ENCODE measurements at regions not wholly inside any gene's neighbourhood (a gene's known extent, or its start where the extent isn't known, plus 50 kb on each side); places are given as distances from the start of the nearest gene placed in this dataset.

GRCh38 chr13:87042946-87043345 is 628.2 kb upstream of the SLITRK5 start (continued):
- no peak for TF ChIP-seq SOX15 (CRISPR knock-in tag; IDR thresholded peaks at IDR 0.05)
- TF ChIP-seq GRHL2 (CRISPR knock-in tag; IDR thresholded peaks at IDR 0.05; ENCODE audit: insufficient replicate concordance, severe bottlenecking), result no peak
- no peak for TF ChIP-seq ZNF281 (CRISPR knock-in tag; IDR thresholded peaks at IDR 0.05)
- no peak for TF ChIP-seq MXD4 (CRISPR knock-in tag; IDR thresholded peaks at IDR 0.05; ENCODE audit: borderline replicate concordance)
- TF ChIP-seq JAZF1 (CRISPR knock-in tag; IDR thresholded peaks at IDR 0.05), result no peak
- no peak for TF ChIP-seq SMAD3 (CRISPR knock-in tag; IDR thresholded peaks at IDR 0.05; ENCODE audit: borderline replicate concordance)
- TF ChIP-seq NR1H2 (CRISPR knock-in tag; IDR thresholded peaks at IDR 0.05), result no peak

- POLR2A ChIA-PET, result no interaction called here
- H3K9me3 Mint-ChIP-seq, result peaks cover 5% of the 10 kb centered on the region
- DNase-seq (ENCODE audit: low spot score), result no peak
- H3K27ac Mint-ChIP-seq, result no peak overlapping the region
- no peak for TF ChIP-seq FOXP4 (CRISPR knock-in tag; IDR thresholded peaks at IDR 0.05)
- TF ChIP-seq ZNF317 (CRISPR knock-in tag; IDR thresholded peaks at IDR 0.05; ENCODE audit: borderline replicate concordance, low read depth), result no peak
- no peak for TF ChIP-seq ZNF138 (CRISPR knock-in tag; conservative IDR thresholded peaks at IDR 0.05)
- TF ChIP-seq MXD4 (CRISPR knock-in tag; IDR thresholded peaks at IDR 0.05; ENCODE audit: borderline replicate concordance), result no peak
- TF ChIP-seq ZNF396 (CRISPR knock-in tag; IDR thresholded peaks at IDR 0.05; ENCODE audit: borderline replicate concordance), result no peak
- TF ChIP-seq CREM (CRISPR knock-in tag; IDR thresholded peaks at IDR 0.05), result no peak
- no peak for TF ChIP-seq USF2 (CRISPR knock-in tag; IDR thresholded peaks at IDR 0.05)
- TF ChIP-seq ATF2 (CRISPR knock-in tag; IDR thresholded peaks at IDR 0.05; ENCODE audit: borderline replicate concordance, low read depth), result no peak
- TF ChIP-seq IRF2 (CRISPR knock-in tag; IDR thresholded peaks at IDR 0.05; ENCODE audit: borderline replicate concordance, low read depth), result no peak
- H3K36me3 Mint-ChIP-seq, result no peaks in the 10 kb centered on the region
- CTCF ChIA-PET, result no interaction called here
- no peaks in the 10 kb centered on the region for H3K27me3 Mint-ChIP-seq (ENCODE audit: low read depth)
- H3K4me3 Mint-ChIP-seq, result no peak overlapping the region
- ATAC-seq, result no peak
- H3K4me1 Mint-ChIP-seq, result no peaks in the 10 kb centered on the region
These were observed 618.4 kb upstream of the SLITRK5 start for GRCh38 chr13:87052731-87053130.

- TF ChIP-seq MLX (CRISPR knock-in tag; IDR thresholded peaks at IDR 0.05), result no peak
- no peak for TF ChIP-seq FOXP1 (CRISPR knock-in tag; IDR thresholded peaks at IDR 0.05; ENCODE audit: borderline replicate concordance)
- no peak for TF ChIP-seq NR3C1 (CRISPR knock-in tag; conservative IDR thresholded peaks at IDR 0.05; ENCODE audit: low read depth)
- TF ChIP-seq MYBL2 (CRISPR knock-in tag; IDR thresholded peaks at IDR 0.05), result no peak
- no peak for TF ChIP-seq KAT7 (CRISPR knock-in tag; IDR thresholded peaks at IDR 0.05; ENCODE audit: borderline replicate concordance)
- CTCF ChIA-PET, result no interaction called here
- no peaks in the 10 kb centered on the region for H3K36me3 Mint-ChIP-seq
- H3K27me3 Mint-ChIP-seq (ENCODE audit: low read depth), result no peaks in the 10 kb centered on the region
- DNase-seq (ENCODE audit: low spot score) (no peak), ATAC-seq (no peak)
- H3K4me3 Mint-ChIP-seq, result no peak overlapping the region
- peaks cover 4% of the 10 kb centered on the region for H3K9me3 Mint-ChIP-seq
- no peaks in the 10 kb centered on the region for H3K4me1 Mint-ChIP-seq
- no peak overlapping the region for H3K27ac Mint-ChIP-seq
- POLR2A ChIA-PET, result no interaction called here
These were observed 613.2 kb upstream of the SLITRK5 start for GRCh38 chr13:87057807-87058520.

Measured in WTC11 (cell line).